SK-N-SH (cell line): ENCODE measurements at regions not wholly inside any gene's neighbourhood (a gene's known extent, or its start where the extent isn't known, plus 50 kb on each side); places are given as distances from the start of the nearest gene placed in this dataset.

Experiments used
- CTCF ChIA-PET: fragments of 300-600, 350-600 bp; formaldehyde crosslinking; extraction: SDS; loops from one replicate; lab custom pipeline; 2021; lab: Yijun Ruan, JAX
- POLR2A ChIA-PET: fragments of 350-600 bp; sonication (Branson Sonifier 250); formaldehyde crosslinking; extraction: SDS; loops from one replicate; lab custom pipeline; 2020; ENCODE audit warnings: antibody characterized with exemption, inconsistent platforms; lab: Yijun Ruan, JAX
- DNase-seq: peaks from one replicate; pipeline ENCODE4 v3.0.0; 2012
- H2AFZ ChIP-seq: fragments of 200-600 bp; sonication (generic); 2 replicates; pipeline ENCODE4 v1.8.1; 2016; ENCODE audit warnings: antibody characterized with exemption, mild to moderate bottlenecking, low read depth
- H3F3A ChIP-seq: fragments of 200-600 bp; sonication (generic); replicated peaks from 2 replicates; pipeline ENCODE3; 2016; ENCODE audit warnings: antibody characterized with exemption, mild to moderate bottlenecking; ENCODE audit not compliant: insufficient read depth
- H3K27ac ChIP-seq, 2 experiments: fragments of 200-500 bp in 1 of 2; fragments of 200-600 bp in 1 of 2; sonication (Bioruptor generic) in 1 of 2; sonication (generic), shearing (Covaris generic) in 1 of 2; 2 replicates each; pipeline versions ENCODE4 v1.5.1 to v1.6.1; 2014 to 2016; ENCODE audit warnings: low read depth in 2 of 2, inconsistent platforms in 1 of 2, low read length in 1 of 2, mild to moderate bottlenecking in 1 of 2, mixed read lengths in 1 of 2
- H3K27me3 ChIP-seq: fragments of 200-600 bp; sonication (generic), shearing (Covaris generic); 2 replicates; pipeline ENCODE4 v1.6.1; 2016; ENCODE audit warnings: mixed run types; ENCODE audit not compliant: insufficient read depth
- H3K36me3 ChIP-seq, 2 experiments: fragments of 200-500 bp in 1 of 2; fragments of 200-600 bp in 1 of 2; sonication (Bioruptor generic) in 1 of 2; sonication (generic) in 1 of 2; replicated peaks in 1 of 2; 2 replicates each; pipeline versions ENCODE3 to v1.5.1; 2014 to 2016; ENCODE audit warnings: low read length in 1 of 2, mild to moderate bottlenecking in 1 of 2; ENCODE audit not compliant: insufficient read depth in 2 of 2, control insufficient read depth in 1 of 2
- H3K4me1 ChIP-seq, 2 experiments: fragments of 200-500 bp in 1 of 2; fragments of 200-600 bp in 1 of 2; sonication (Bioruptor generic) in 1 of 2; sonication (generic), shearing (Covaris generic) in 1 of 2; 2 replicates each; pipeline versions ENCODE4 v1.5.1 to v1.6.1; 2014 to 2016; ENCODE audit warnings: low read depth in 1 of 2, low read length in 1 of 2, mixed run types in 1 of 2; ENCODE audit not compliant: insufficient read depth in 2 of 2, control insufficient read depth in 1 of 2
- H3K4me2 ChIP-seq: fragments of 200-600 bp; sonication (generic), shearing (Covaris generic); 2 replicates; pipeline ENCODE4 v1.6.1; 2017; ENCODE audit warnings: mixed run types
- H3K4me3 ChIP-seq, 2 experiments: fragments of 200-500 bp in 1 of 2; fragments of 200-600 bp in 1 of 2; sonication (Bioruptor generic) in 1 of 2; sonication (generic), shearing (Covaris generic) in 1 of 2; 2 replicates each; pipeline versions ENCODE4 v1.5.1 to v1.8.1; 2014 to 2016; ENCODE audit warnings: low read depth in 2 of 2, inconsistent platforms in 1 of 2, low read length in 1 of 2, mild to moderate bottlenecking in 1 of 2, mixed read lengths in 1 of 2, moderate library complexity in 1 of 2
- H3K79me2 ChIP-seq: fragments of 200-600 bp; sonication (generic); 2 replicates; pipeline ENCODE4 v1.8.1; 2017; ENCODE audit warnings: mild to moderate bottlenecking; ENCODE audit not compliant: insufficient read depth
- H3K9ac ChIP-seq: fragments of 200-600 bp; sonication (generic); 2 replicates; pipeline ENCODE4 v1.6.1; 2017; ENCODE audit warnings: mixed run types
- H3K9me2 ChIP-seq: fragments of 200-600 bp; sonication (generic); 2 replicates; pipeline ENCODE4 v1.6.1; 2017; ENCODE audit warnings: mixed run types
- H3K9me3 ChIP-seq: fragments of 200-600 bp; sonication (generic); 2 replicates; pipeline ENCODE4 v1.6.1; 2017; ENCODE audit warnings: mixed run types, mild to moderate bottlenecking, moderate library complexity
- H4K20me1 ChIP-seq: fragments of 200-600 bp; sonication (generic); 2 replicates; pipeline ENCODE4 v1.6.1; 2017; ENCODE audit warnings: mild to moderate bottlenecking, mixed run types; ENCODE audit not compliant: insufficient read depth
- CTCF ChIP-seq: fragments of 200-600 bp; sonication (generic); IDR thresholded peaks from 2 replicates; pipeline ENCODE4 v1.6.1; 2017; ENCODE audit warnings: antibody characterized with exemption, mild to moderate bottlenecking, moderate library complexity
- ELF1 ChIP-seq: IDR thresholded peaks from 2 replicates; pipeline ENCODE4 v1.4.0; 2012
- EP300 ChIP-seq, 2 experiments: IDR thresholded peaks; 2 replicates each; pipeline versions ENCODE4 v1.4.0 to v1.6.1; 2012; ENCODE audit warnings: borderline replicate concordance in 1 of 2, low read depth in 1 of 2, low read length in 1 of 2
- EZH2phosphoT487 ChIP-seq: fragments of 200-600 bp; sonication (generic); IDR thresholded peaks from 2 replicates; pipeline ENCODE4 v1.6.1; 2017; ENCODE audit warnings: low read depth, mixed run types, mild to moderate bottlenecking, antibody characterized with exemption, moderate library complexity, borderline replicate concordance
- FOSL2 ChIP-seq: IDR thresholded peaks from 2 replicates; pipeline ENCODE4 v1.4.0; 2012; ENCODE audit warnings: low read depth, mild to moderate bottlenecking, moderate library complexity, borderline replicate concordance
- FOXM1 ChIP-seq: IDR thresholded peaks from 2 replicates; pipeline ENCODE4 v1.4.0; 2012; ENCODE audit warnings: low read depth, mild to moderate bottlenecking
- GABPA ChIP-seq: IDR thresholded peaks from 2 replicates; pipeline ENCODE4 v1.4.0; 2012; ENCODE audit warnings: low read depth, mild to moderate bottlenecking
- JUND ChIP-seq: IDR thresholded peaks from 2 replicates; pipeline ENCODE4 v1.4.0; 2012
- MEF2A ChIP-seq: IDR thresholded peaks from 2 replicates; pipeline ENCODE4 v1.4.0; 2012; ENCODE audit warnings: low read depth, borderline replicate concordance
- NFIC ChIP-seq: IDR thresholded peaks from 2 replicates; pipeline ENCODE4 v1.4.0; 2012; ENCODE audit warnings: borderline replicate concordance
- NRF1 ChIP-seq: IDR thresholded peaks from 2 replicates; pipeline ENCODE4 v1.6.1; 2012; ENCODE audit warnings: low read depth, mild to moderate bottlenecking, low read length
- PBX3 ChIP-seq: IDR thresholded peaks from 2 replicates; pipeline ENCODE4; 2012
- REST ChIP-seq: IDR thresholded peaks from 2 replicates; pipeline ENCODE4 v1.6.1; 2012; ENCODE audit warnings: mild to moderate bottlenecking, low read depth, low read length, moderate library complexity
- RFX5 ChIP-seq: IDR thresholded peaks from 2 replicates; pipeline ENCODE4 v1.6.1; 2012; ENCODE audit warnings: mild to moderate bottlenecking, improper control_type of control experiment, low read length
- RXRA ChIP-seq: IDR thresholded peaks from 2 replicates; pipeline ENCODE4 v1.4.0; 2012; ENCODE audit warnings: low read depth, mild to moderate bottlenecking, borderline replicate concordance
- SMC3 ChIP-seq: IDR thresholded peaks from 2 replicates; pipeline ENCODE4 v1.6.1; 2012; ENCODE audit warnings: low read depth, low read length, improper control_type of control experiment
- TAF1 ChIP-seq: IDR thresholded peaks from 2 replicates; pipeline ENCODE4 v1.6.1; 2012; ENCODE audit warnings: low read depth, mild to moderate bottlenecking, low read length, moderate library complexity, borderline replicate concordance
- TCF12 ChIP-seq: IDR thresholded peaks from 2 replicates; pipeline ENCODE4 v1.4.0; 2012
- USF1 ChIP-seq: IDR thresholded peaks from 2 replicates; pipeline ENCODE4 v1.4.0; 2012; ENCODE audit warnings: low read depth, borderline replicate concordance
- USF2 ChIP-seq: fragments of 150-350 bp; IDR thresholded peaks from 2 replicates; pipeline ENCODE4 v1.6.1; 2017; ENCODE audit warnings: antibody characterized with exemption, low read length, low read depth, borderline replicate concordance
- YY1 ChIP-seq: IDR thresholded peaks from 2 replicates; pipeline ENCODE4 v1.4.0; 2012; ENCODE audit warnings: low read depth, mild to moderate bottlenecking
- WGBS: methylation state at CpG from one replicate; pipeline ENCODE4 v1.1.6; 2017; ENCODE audit warnings: low lambda C conversion rate; 5-methylcytosine and 5-hydroxymethylcytosine counted together

- no peaks in the 10 kb centered on the region for H3K9me3 ChIP-seq
- no peaks in the 10 kb centered on the region for H3K27me3 ChIP-seq
- H3K9ac ChIP-seq: no peak overlapping the region
- no peaks in the 10 kb centered on the region for H4K20me1 ChIP-seq
- no peak overlapping the region for H3K27ac ChIP-seq
- no peaks in the 10 kb centered on the region for H3K9me2 ChIP-seq
- TF ChIP-seq NFIC: no peak
- TF ChIP-seq RXRA: no peak
- TF ChIP-seq RFX5: no peak
- TF ChIP-seq USF1: no peak
- no peak for TF ChIP-seq TCF12
- TF ChIP-seq FOSL2: no peak
- ChIA-PET POLR2A (no interaction called here), CTCF (no interaction called here)
- no peak overlapping the region for H2AFZ ChIP-seq
- H3K4me1 ChIP-seq: no peaks in the 10 kb centered on the region
- no peak for DNase-seq
- no peaks in the 10 kb centered on the region for H3K79me2 ChIP-seq
- no peak overlapping the region for H3K4me3 ChIP-seq
- no peaks in the 10 kb centered on the region for H3F3A ChIP-seq
- H3K4me2 ChIP-seq: no peak overlapping the region
- no peaks in the 10 kb centered on the region for H3K36me3 ChIP-seq
- 91% methylated on average over 1 of the region's 2 CpGs for WGBS
Observed at GRCh38 chr13:63427170-63427569, 2011.5 kb upstream of the PCDH20 start.

GRCh38 chr13:63425131-63425530 is 2009.5 kb upstream of the PCDH20 start:
- 43% methylated on average over 2 of the region's 2 CpGs for WGBS
- H3K27ac ChIP-seq: no peak overlapping the region
- CTCF ChIA-PET: no interaction called here
- no peaks in the 10 kb centered on the region for H3K9me3 ChIP-seq
- H3K9me2 ChIP-seq: no peaks in the 10 kb centered on the region
- H3K27me3 ChIP-seq: no peaks in the 10 kb centered on the region
- H3K4me1 ChIP-seq: no peaks in the 10 kb centered on the region
- H3K4me2 ChIP-seq: no peak overlapping the region
- H3K9ac ChIP-seq: no peak overlapping the region
- no peaks in the 10 kb centered on the region for H3K79me2 ChIP-seq
- POLR2A ChIA-PET: no interaction called here
- no peak overlapping the region for H3K4me3 ChIP-seq
- no peak for DNase-seq
- no peaks in the 10 kb centered on the region for H3K36me3 ChIP-seq
- H3F3A ChIP-seq: no peaks in the 10 kb centered on the region
- H2AFZ ChIP-seq: no peak overlapping the region
- H4K20me1 ChIP-seq: no peaks in the 10 kb centered on the region
- TF ChIP-seq CTCF (no peak), EZH2phosphoT487 (no peak), FOXM1 (no peak), USF2 (no peak), NRF1 (no peak), YY1 (no peak), EP300 (IDR thresholded peaks at IDR 0.05; ENCODE audit: borderline replicate concordance in 1 of 2, low read depth in 1 of 2, low read length in 1 of 2) (no peak), REST (no peak), JUND (no peak), FOSL2 (no peak), GABPA (no peak), PBX3 (no peak), ELF1 (no peak), MEF2A (no peak), TAF1 (no peak), USF1 (no peak), RXRA (no peak), SMC3 (no peak)
